Islet precursor cell (in vitro differentiated cells): ENCODE measurements at regions not wholly inside any gene's neighbourhood (a gene's known extent, or its start where the extent isn't known, plus 50 kb on each side); places are given as distances from the start of the nearest gene placed in this dataset.

Experiments
- DNase-seq: peaks from one replicate; pipeline ENCODE4 v3.0.0-alpha.2; 2018

- DNase-seq = peak; percentile 69
These were observed 379.5 kb upstream of the SULF2 start for GRCh38 chr20:48164566-48165400.

- DNase-seq = no peak
These were observed 378.8 kb upstream of the SULF2 start for GRCh38 chr20:48164034-48164433.

DNA sequence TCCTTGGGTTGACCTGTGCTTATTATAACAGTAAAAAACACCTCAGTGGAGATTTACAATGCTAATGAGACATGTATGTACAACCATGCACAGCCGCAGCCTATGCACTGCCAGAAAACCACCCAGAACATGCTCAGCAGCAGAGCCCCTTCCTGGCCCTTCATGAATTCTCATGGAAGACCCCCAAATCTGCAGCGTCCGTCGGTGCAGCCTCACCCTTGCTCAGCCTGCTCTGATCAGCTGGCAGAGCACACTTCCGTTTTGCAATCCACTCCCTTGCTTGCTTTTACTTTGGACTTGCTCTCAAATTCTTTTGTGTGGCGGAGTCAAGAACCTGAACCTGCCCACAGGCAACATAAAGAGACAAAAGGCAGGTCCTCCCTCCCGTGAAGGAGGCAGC lies 378.2 kb upstream of the SULF2 start:
- DNase-seq = no peak

DNA sequence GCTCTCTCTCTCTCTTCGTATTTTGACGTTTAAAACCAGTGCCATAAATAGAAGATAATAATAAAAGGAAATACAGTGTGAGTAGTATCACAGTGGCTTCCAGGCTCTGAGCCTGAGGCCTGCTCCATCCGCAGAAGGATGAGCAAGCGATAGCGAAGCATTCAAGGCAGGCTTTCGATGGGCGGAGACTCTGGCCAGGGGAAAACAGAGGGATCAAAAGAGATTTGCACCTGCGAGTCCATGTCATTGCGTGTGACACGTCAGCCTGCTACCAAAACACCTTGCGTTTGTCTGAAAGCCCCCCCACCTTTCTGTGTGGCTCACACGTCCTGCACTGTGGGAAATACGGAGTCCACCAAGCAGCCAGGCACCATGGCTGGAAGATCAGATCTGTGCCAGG lies 377.3 kb upstream of the SULF2 start:
- no peak for DNase-seq

DNA sequence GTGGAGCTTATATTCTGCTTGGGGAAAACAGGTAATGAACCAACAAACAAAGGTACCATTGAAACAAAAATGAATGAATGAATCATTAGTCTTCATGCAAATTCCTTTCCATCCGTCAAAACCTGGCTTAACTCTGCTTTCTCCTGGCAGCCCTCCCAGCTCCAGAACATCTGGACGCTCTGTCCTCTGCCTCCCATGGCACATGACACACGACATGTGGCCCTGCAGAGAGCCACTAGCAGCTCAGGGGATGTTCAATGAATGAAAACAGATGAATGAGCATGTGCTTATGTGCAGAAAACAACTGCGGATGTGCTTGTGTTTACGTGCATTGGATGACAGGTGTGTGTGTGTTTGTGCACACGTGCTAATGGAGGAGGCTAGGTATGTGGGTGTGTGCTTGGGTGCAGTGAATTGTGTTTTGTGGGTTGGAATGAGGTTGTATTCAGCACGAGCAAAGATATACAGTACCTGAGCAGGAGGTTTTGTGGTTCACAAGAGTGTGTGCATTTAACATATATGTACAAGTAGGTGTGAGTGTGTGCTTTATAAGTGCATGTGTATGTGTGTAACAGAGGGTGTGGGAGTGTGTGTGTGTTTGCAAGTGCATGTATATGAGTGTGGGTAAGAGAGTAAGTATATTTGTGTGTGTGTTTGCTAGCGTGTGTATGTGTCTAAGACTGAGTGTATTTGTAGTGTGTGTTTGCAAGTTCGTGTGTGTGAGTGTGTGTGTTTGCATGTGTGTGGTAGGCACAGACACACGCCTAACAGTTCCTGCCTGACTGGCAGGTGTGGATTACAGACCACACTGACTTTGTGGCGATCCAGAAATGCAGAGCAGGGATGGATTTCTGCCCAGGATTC lies 374.1 kb upstream of the SULF2 start:
- DNase-seq = no peak

DNA sequence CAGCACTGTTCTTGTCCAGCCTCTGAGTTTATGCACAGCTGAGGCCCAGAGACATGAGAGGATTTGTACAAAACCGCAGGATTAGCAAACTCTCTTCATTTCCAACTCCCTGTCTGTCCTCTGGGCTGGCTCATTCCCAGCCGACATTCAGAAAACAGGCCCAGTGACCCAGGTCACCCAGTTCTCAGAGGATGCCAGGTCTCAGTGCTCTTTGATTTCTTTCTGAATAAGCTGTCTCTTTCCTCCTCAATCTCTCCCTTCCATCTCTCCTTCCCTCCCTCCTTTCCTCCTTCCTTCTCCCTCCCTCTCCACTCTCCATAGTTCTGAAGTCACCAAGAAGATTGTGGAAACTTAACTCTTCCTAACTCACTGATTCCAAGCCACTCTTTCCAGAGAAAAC lies 372.7 kb upstream of the SULF2 start:
- no peak for DNase-seq

GRCh38 chr20:48156951-48157700 lies 371.8 kb upstream of the SULF2 start:
- no peak for DNase-seq

DNA sequence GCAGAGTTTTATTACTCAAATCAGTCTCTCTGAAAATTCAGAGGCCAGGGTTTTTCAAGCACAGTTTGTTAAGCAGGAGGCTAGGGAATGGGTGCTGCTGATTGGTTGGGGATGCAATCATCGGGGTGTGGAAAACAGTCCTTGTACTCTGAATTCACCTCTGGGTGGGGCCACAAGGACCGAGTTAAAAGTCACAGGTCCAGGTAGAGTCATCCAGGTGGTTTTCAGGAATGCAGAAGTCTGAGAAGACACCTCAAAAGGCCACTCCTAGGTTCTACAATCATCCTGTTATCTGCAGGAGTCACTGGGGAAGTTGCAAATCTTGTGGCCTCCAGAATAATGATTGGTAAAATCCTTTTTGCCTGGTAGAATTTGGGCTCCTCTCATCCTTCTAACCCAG lies 371.2 kb upstream of the SULF2 start:
- DNase-seq = no peak

- no peak for DNase-seq
These were observed 370.0 kb upstream of the SULF2 start for GRCh38 chr20:48155268-48155667.

DNA sequence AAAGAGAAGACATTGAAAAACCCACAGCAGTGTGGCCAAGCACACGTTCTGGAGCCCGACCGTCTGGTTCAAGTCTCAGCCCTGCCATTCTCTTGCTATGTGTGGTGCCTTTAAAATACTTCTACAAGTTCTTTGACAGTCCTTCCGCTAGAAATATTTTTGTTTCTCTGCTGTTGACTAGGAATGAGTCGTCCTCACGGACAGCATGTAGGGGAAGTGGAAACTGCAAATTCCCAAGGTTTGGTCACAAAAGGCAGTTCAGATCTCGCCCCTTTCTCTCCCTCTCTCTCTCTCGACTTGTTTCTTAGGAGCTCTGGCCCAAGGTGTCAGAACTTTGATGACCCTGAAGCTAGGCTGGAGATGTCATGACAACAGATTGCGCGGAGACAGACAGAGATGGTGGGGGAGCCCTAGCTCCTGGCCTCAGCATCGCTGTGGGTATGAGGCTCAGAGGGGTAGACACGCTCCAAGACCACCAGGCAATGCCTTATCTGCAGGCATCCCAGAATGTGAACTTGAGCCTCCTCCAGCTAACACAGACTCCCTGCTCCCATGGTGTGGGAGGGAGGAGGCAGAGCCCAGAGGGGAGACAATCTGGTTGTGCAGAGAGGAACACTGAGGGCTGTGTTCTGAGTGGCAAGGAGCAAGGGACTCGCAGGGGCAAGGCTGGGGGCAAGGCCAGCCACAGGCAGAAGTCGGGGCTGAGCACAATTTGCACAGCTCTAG lies 368.9 kb upstream of the SULF2 start:
- no peak for DNase-seq

DNA sequence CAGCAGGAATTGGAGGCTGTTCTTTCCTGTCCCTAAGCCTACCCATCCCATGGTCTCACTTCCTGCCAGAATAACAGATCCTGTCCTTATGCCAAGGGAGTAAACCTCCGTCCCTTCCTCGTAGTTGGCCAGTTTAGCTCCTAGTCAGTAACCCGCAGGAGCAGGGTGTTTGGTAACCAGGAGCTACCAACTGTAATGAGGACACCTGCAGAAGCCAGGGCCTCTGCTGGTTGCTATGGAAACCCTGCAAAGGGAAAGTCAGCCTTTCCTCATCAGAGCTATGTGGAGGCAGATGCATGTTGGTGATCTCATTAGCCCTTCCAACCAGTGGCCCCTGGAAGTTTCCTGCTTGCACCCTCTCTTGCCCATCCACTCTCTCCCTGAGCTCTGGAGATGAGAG lies 368.2 kb upstream of the SULF2 start:
- no peak for DNase-seq

DNA sequence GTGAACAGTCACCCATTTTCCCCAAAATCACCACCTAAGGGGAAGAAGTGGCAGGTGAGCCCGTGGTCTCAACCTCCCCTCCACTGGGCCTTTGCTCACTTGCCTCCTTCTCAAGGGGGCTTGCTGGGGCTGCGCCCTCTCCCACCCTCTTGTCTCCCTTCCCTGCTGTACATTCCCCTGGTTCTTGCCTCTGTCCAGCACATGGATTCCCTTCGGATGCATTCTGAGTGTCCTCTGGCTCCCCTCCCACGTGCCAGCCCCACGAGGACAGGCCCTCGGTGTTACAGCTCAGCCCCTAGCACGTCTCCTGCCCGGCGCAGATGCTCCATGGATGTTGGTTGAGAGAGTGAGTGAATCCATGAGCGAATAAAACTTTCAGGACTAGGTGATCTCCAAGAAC lies 367.8 kb upstream of the SULF2 start:
- DNase-seq = no peak

DNA sequence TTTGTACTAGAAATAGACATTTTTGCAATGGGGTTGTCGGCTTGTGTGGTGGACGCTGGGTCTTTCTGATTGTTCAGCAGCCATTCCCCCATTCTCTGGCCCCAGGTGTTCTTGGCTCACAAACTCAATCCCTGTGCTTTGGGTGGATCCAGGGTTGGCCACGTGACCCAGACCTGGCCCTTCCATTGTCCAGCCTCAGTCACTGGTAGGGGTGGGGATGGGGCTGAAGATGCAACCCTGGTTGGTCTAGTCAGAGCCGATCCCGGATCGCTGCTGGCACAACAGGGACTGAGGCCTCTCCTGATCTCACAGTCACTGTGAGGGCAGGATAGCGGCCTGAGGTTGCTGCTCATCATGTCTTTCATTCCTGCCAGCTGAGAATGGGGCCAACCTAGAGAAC lies 365.3 kb upstream of the SULF2 start:
- no peak for DNase-seq

DNA sequence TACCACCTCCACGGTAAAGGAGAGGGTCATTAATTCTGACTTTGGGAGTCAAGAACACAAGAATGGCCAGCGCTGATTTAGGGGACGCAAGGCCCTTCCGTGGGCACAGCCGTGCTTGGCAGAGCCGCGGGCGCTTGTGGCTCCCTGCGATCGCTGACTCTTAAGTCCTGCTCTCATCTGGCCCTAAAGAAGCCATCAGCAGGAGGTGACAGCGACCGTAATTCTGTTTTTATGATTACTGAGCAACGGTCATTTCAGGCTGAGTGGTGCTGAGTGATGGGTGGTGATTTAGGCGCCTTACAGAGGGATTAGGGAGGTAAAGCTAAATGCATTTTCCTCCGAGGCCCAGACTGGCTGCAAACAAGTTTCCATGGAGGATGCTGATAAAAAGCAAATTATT lies 364.6 kb upstream of the SULF2 start:
- DNase-seq = no peak

- DNase-seq = no peak
These were observed 363.8 kb upstream of the SULF2 start for GRCh38 chr20:48148916-48149672.

DNA sequence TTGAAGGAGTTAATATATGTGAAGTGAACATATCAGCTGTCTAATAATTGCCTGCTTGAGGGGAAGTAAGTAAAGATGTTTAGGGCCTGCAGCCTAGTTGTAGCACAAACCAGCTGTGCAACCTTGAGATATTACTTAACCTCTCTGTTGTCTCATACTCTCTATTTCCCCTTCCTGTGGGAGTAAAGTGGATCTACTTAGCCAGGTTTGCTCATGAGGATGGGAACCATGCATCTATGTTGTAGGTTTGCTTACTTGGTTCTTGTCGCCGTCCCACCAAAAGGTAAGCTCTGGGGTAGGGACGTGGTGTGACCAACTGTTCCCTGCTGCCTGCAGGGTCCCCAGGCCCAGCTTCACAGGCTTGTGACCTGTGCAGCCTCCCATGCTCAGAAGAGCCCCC lies 362.7 kb upstream of the SULF2 start:
- no peak for DNase-seq

DNA sequence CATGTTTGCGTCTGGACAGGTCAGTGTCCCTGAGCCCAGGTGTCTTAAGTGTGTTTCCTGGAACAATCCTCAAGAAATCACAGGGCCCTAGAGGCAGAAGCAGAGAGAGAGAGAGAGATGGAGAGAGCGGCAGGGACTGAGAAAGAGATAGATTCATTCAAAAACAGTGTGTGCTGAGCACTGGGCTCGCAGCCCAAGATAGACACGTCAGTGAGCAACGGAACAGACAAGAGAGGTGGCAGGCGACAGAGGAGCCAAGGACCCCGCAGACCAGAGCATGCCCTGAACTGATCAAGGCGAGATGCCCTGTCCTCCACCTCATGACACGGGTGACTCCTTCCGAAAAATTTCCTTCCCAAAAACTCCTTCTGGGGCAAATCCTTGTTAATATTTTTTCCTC lies 362.0 kb upstream of the SULF2 start:
- no peak for DNase-seq

DNA sequence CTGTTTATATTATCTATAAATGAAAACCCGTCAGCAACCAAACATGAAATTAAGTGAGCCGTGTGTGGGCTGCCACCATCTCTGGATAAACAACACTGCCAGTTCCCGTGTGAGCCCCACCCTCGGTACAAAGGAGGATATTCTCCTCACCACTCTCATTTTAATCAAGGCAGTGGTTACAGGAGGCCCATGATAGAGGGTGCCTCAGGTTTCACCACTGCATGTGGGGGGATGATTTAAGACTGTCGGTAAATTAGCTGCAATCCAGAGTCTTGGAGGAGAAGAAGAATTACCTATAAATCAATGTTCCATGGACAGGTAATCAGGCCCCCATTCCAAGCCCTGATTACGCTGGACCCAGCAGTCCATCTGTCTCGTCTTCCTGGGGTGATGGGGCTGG lies 361.6 kb upstream of the SULF2 start:
- no peak for DNase-seq

- no peak for DNase-seq
These were observed 361.0 kb upstream of the SULF2 start for GRCh38 chr20:48146308-48146707.

- no peak for DNase-seq
These were observed 358.3 kb upstream of the SULF2 start for GRCh38 chr20:48143435-48144081.

GRCh38 chr20:48142516-48142773 lies 357.2 kb upstream of the SULF2 start:
- no peak for DNase-seq
